ENCODE measurements at regions not wholly inside any gene's neighbourhood (a gene's known extent, or its start where the extent isn't known, plus 50 kb on each side); places are given as distances from the start of the nearest gene placed in this dataset.

DNA sequence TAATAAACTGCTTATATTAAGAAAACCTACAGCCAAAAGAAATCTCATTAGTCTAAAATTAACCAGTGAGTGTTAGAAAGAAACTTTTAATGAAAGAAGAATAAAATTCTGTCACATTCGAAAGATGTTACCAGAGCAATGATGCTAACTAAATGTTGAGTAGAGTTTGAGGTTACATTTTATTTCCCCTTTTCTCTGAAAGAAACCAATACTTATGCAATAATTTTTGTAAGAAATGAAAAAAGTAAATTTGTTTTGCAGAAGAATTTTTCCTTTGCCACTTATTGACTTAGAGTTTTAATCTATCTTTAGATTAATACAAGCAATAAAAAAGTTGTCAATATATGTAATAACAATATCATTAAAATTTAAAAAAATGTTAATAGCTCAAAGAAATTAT lies 574.0 kb upstream of the GALNTL6 start:
- H3K27me3 ChIP-seq (ENCODE audit: control insufficient read depth in 2 of 2, insufficient read depth in 2 of 2, low read length in 2 of 2), result no peaks in the 10 kb centered on the region
- H3K9me3 ChIP-seq (replicated peaks; ENCODE audit: control insufficient read depth, insufficient read depth, low read depth, low read length), result no peaks in the 10 kb centered on the region
- in situ Hi-C loops (cut with MboI) (no loop called here), intact Hi-C loops (cut with micrococcal nuclease) (no loop called here)
- no TSS peak for BruUV-seq (replicated peaks)
- H3K9ac ChIP-seq (ENCODE audit: insufficient read depth in 1 of 2, low read depth in 2 of 2, low read length in 2 of 2), result no peak overlapping the region
- FAIRE-seq, result no peak
- H3K79me2 ChIP-seq (ENCODE audit: control insufficient read depth, insufficient read depth, low read length), result no peaks in the 10 kb centered on the region
- TF ChIP-seq ESRRA (IDR thresholded peaks at IDR 0.05; ENCODE audit: borderline replicate concordance, low read depth), result no peak
- no peak for TF ChIP-seq ZNF239 (CRISPR knock-in tag; IDR thresholded peaks at IDR 0.05)
- no peak overlapping the region for H3K4me3 ChIP-seq
- H3K36me3 ChIP-seq (ENCODE audit: control insufficient read depth, insufficient read depth, low read length), result no peaks in the 10 kb centered on the region
- no peaks in the 10 kb centered on the region for H3K4me1 ChIP-seq (replicated peaks in 1 of 2; ENCODE audit: control insufficient read depth in 2 of 2, insufficient read depth in 2 of 2, low read length in 2 of 2)
- no peak overlapping the region for H3K27ac ChIP-seq (ENCODE audit: extremely low read depth, low read depth, low read length)
- POLR2A ChIA-PET, result no interaction called here
- no peaks in the 10 kb centered on the region for H3K9me1 ChIP-seq (ENCODE audit: control insufficient read depth, insufficient read depth, low read length)
- CTCF ChIA-PET (ENCODE audit: low intra/inter-chr PET ratio), result no interaction called here
- 0% methylated on average over 1 of the region's 1 CpG for WGBS (ENCODE audit: insufficient coverage, low coverage, missing lambda C conversion rate)
- no peak for ATAC-seq
- H4K20me1 ChIP-seq (replicated peaks; ENCODE audit: control insufficient read depth, insufficient read depth, low read length), result no peaks in the 10 kb centered on the region
- no peak overlapping the region for H2AFZ ChIP-seq (ENCODE audit: low read depth, low read length)
- no peak for DNase-seq (ENCODE audit: extremely low read depth in 1 of 4, low spot score in 3 of 4)
- no peak overlapping the region for H3K4me2 ChIP-seq (ENCODE audit: insufficient read depth, low read length)

DNA sequence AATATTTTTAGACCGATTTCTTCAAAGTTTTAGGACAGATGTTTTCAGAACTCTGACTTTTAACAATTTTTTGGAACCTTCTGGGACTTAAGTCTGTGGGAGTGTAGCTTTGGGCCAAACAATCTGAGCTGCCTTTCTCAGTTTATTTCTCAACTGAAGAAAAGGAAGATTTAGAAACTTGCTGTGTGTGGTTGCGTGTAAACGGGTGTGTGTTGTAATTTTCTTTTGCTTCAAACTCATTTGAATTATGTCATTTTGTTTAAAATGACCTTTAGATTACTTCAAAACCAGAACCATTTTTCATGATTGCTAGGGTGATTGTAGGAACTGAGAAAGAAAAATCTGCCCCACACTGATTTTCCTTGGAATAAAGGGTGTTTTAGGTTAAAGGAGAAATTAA lies 577.7 kb upstream of the GALNTL6 start:
- ATAC-seq (no peak), FAIRE-seq (no peak), DNase-seq (ENCODE audit: extremely low read depth in 1 of 4, low spot score in 3 of 4) (no peak)
- intact Hi-C loops (cut with micrococcal nuclease), result no loop called here
- Histone ChIP-seq H4K20me1 (replicated peaks; ENCODE audit: control insufficient read depth, insufficient read depth, low read length) (no peaks in the 10 kb centered on the region), H3K27ac (ENCODE audit: extremely low read depth, low read depth, low read length) (no peak overlapping the region), H3K9me3 (replicated peaks; ENCODE audit: control insufficient read depth, insufficient read depth, low read depth, low read length) (no peaks in the 10 kb centered on the region), H3K36me3 (ENCODE audit: control insufficient read depth, insufficient read depth, low read length) (no peaks in the 10 kb centered on the region), H3K9ac (ENCODE audit: insufficient read depth in 1 of 2, low read depth in 2 of 2, low read length in 2 of 2) (no peak overlapping the region), H3K27me3 (ENCODE audit: control insufficient read depth in 2 of 2, insufficient read depth in 2 of 2, low read length in 2 of 2) (no peaks in the 10 kb centered on the region), H3K4me1 (replicated peaks in 1 of 2; ENCODE audit: control insufficient read depth in 2 of 2, insufficient read depth in 2 of 2, low read length in 2 of 2) (no peaks in the 10 kb centered on the region), H3K9me1 (ENCODE audit: control insufficient read depth, insufficient read depth, low read length) (no peaks in the 10 kb centered on the region), H2AFZ (ENCODE audit: low read depth, low read length) (no peak overlapping the region), H3K79me2 (ENCODE audit: control insufficient read depth, insufficient read depth, low read length) (no peaks in the 10 kb centered on the region), H3K4me3 (no peak overlapping the region), H3K4me2 (ENCODE audit: insufficient read depth, low read length) (no peak overlapping the region)
- no TSS peak for BruUV-seq (replicated peaks)
- ChIA-PET POLR2A (no interaction called here), CTCF (ENCODE audit: low intra/inter-chr PET ratio) (no interaction called here)
- 3% methylated on average over 3 of the region's 3 CpGs for WGBS (ENCODE audit: insufficient coverage, low coverage, missing lambda C conversion rate)
- in situ Hi-C loops (cut with MboI), result no loop called here
- TF ChIP-seq ZNF512 (tag; IDR thresholded peaks at IDR 0.05) (no peak), SMARCA4 (IDR thresholded peaks at IDR 0.05) (no peak), GATA2 (CRISPR knock-in tag; IDR thresholded peaks at IDR 0.05) (no peak), HOMEZ (CRISPR knock-in tag; IDR thresholded peaks at IDR 0.05) (no peak)
- TF ChIP-seq, protein P1, sequence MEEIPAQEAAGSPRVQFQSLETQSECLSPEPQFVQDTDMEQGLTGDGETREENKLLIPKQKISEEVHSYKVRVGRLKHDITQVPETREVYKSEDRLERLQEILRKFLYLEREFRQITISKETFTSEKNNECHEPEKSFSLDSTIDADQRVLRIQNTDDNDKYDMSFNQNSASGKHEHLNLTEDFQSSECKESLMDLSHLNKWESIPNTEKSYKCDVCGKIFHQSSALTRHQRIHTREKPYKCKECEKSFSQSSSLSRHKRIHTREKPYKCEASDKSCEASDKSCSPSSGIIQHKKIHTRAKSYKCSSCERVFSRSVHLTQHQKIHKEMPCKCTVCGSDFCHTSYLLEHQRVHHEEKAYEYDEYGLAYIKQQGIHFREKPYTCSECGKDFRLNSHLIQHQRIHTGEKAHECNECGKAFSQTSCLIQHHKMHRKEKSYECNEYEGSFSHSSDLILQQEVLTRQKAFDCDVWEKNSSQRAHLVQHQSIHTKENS (CRISPR knock-in tag; IDR thresholded peaks at IDR 0.05), result no peak
- TF ChIP-seq, protein P2, sequence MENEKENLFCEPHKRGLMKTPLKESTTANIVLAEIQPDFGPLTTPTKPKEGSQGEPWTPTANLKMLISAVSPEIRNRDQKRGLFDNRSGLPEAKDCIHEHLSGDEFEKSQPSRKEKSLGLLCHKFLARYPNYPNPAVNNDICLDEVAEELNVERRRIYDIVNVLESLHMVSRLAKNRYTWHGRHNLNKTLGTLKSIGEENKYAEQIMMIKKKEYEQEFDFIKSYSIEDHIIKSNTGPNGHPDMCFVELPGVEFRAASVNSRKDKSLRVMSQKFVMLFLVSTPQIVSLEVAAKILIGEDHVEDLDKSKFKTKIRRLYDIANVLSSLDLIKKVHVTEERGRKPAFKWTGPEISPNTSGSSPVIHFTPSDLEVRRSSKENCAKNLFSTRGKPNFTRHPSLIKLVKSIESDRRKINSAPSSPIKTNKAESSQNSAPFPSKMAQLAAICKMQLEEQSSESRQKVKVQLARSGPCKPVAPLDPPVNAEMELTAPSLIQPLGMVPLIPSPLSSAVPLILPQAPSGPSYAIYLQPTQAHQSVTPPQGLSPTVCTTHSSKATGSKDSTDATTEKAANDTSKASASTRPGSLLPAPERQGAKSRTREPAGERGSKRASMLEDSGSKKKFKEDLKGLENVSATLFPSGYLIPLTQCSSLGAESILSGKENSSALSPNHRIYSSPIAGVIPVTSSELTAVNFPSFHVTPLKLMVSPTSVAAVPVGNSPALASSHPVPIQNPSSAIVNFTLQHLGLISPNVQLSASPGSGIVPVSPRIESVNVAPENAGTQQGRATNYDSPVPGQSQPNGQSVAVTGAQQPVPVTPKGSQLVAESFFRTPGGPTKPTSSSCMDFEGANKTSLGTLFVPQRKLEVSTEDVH (IDR thresholded peaks at IDR 0.05; ENCODE audit: low read depth, partially characterized antibody), result no peak

Measured in K562 (cell line).